GM18505 (cell line): ENCODE measurements at regions not wholly inside any gene's neighbourhood (a gene's known extent, or its start where the extent isn't known, plus 50 kb on each side); places are given as distances from the start of the nearest gene placed in this dataset.

Experiments used
- ATAC-seq: cut with Tn5 transposase; IDR thresholded peaks from one replicate; pipeline ENCODE4 v1.9.1; 2021; ENCODE audit not compliant: unreplicated experiment
- POLR2A ChIP-seq: IDR thresholded peaks from 4 replicates; pipeline ENCODE4 v1.6.1; 2011; ENCODE audit warnings: borderline replicate concordance; ENCODE audit not compliant: insufficient read depth, insufficient read length; ENCODE audit errors: extremely low read depth

DNA sequence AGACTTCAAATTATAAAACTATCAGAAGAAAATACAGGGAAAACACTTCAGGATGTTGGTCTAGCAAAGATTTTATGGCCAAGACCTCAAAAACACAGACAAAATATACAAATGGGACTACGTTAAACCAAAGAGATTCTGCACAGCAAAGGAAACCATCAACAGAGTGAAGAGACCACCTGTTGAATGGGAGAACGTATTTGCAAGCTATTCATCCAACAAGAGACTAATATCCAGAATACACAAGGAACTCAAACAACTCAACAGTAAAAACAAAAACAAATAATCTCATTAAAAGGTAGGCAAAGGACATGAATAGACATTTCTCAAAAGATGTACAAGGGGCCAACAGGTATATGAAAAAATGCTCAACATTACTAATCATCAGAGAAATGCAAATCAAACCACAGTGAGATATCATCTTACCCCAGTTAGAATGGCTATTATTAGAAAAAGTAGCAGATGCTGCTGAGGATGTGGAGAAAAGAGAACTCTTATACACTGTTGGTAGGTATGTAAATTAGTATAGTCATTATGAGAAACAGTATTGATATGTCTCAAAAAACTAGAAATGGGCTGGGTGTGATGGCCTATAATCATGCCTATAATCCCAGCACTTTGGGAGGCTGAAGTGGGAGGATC lies 112.6 kb downstream of the LRIG2 start:
- TF ChIP-seq POLR2A: no peak
- peak; percentile 99 for ATAC-seq

DNA sequence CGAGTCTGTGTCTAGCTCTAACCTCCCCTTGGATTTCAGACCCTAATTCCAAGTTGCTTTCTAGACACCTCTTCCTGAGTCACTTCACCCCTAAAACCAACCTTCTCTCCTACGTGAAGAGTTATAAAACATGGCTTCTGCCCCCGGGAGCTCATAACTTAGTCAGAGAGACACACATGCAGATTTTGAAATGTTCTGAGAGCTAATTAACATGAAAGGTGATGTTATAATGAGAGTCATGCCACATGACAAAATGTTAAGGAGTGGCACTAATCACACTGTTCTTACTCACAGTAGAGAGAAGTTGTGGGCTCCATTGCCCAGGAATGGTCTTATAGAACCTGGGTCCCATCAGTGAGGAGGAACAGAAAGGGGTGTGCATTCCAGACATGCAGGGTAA lies 117.1 kb downstream of the LRIG2 start:
- no peak for TF ChIP-seq POLR2A
- ATAC-seq: no peak

DNA sequence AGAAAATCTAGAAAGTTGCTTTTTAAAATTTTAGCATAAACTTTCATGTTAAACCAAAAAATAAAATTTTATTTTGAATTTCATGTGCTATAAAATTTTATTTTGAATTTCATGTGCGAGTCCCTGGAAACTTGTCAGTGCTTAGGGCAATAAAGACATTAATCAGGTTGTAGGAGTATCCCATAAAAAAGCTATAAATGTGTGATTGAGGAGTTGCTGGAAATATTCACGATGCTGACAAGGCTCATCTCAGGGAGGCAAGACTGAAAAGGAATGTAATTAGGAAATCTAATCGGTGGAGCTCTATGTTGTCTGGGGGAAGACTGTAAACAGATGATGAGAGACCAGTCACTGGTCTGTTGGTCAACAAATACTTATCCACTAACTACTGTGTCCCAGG lies 117.9 kb downstream of the LRIG2 start:
- TF ChIP-seq POLR2A: no peak
- no peak for ATAC-seq

DNA sequence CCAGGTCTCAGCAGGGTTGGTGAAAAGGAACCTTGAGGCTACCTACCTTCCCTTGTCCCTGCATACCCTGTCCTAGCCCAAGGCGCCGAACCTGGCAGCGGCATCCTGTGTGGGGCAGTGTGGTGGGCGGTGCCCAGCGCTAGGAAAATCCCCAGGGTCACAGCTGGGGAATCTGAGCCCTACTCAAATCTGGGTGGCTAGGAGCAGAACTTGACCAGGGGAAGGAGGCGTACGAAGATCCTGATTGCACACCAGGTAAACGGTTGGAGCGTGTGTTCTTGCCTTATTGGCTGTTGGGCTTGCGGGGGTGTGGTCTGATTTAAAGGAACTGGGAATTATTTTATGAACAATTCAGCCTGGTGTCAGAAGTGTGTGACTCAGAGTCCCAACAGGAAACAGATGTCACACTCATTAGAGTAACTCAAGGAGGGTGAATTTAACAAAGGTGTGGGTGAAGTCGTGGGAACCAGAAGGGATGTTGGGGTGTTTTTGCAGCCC lies 118.6 kb downstream of the LRIG2 start:
- no peak for TF ChIP-seq POLR2A
- peak; percentile 59 for ATAC-seq

DNA sequence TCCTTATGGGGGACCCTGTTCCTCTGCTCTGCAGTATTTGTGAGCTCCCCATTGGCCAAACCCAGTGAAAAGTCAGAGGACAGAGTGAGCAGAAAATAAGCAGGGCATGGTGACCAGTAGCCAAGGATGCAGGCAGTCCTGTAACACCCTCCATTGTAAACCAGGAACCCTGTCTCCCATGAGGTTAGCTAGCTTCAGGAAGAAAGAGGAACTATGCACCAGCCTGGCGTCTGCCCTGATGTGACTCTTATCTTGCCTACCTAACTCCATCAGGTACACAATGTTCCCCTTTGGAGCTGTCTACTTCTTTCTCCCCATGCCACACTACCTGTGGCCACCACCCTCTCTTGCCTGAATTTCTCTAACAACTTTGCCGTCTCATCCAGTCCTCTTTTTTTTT lies 119.2 kb downstream of the LRIG2 start:
- no peak for TF ChIP-seq POLR2A
- peak; percentile 25 for ATAC-seq

DNA sequence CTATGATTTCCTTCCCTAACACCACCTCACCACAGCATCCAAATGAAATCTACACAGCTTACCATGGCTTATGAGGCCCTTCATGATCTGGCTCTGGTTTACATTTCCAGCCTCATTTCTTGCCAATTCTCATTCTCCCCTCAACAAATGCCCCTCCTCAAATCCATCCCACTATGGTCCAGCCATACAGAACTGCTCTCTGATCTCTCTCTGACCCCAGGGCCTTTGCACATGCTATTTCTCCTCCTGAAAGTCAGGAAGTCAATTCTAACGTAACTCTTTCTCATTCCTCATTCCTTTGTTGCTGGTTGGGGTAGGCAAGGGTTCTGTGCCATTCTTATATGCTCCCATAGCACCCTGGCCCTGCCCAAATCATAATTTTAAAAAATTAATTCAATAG lies 120.0 kb downstream of the LRIG2 start:
- no peak for TF ChIP-seq POLR2A
- ATAC-seq: no peak

DNA sequence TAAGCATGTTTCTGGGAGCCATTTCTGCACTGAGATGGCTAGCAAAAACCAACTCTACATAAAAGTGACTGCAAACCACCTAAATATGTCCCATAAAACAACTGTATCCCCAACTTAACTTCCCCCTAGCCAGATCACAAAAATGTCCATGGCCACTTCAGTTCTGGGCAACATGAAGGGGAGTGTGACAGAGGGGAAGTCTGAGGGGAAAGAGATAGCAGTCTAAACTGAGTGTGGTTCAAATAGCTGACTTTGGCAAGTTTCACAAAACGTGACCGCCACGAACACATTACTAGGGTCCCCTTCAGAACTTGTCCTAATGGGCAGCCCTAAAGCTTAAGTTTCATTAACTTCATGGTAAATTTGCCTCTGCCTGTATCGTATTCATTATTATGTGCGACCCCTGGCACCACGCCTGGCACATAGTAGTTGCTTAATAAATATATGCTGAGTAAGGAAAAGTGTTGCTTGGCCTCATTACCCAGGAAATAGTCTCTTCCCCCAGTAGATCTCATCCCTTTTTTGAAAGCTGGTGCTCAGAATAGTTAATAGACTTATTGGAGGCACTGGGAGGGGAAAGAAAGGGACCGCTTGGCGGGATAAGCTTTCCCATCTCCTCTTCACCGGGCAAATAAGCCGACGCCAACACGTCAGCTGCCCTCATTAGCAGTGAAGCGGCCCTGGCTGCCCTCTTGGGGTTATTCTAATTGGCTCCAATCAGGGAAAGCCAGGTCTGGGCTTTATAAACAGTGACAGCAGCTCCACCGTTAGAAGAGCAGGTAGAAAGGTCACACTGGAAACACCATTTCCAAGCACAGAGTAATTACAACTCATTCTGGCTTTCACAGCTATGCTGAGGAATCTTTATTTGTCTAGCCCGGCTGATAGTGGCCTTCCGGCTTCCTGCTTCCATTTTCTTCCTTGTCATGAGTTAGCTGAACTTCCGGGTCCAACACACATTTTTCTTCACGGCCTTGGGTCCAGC lies 122.1 kb downstream of the LRIG2 start:
- TF ChIP-seq POLR2A: no peak
- no peak for ATAC-seq

DNA sequence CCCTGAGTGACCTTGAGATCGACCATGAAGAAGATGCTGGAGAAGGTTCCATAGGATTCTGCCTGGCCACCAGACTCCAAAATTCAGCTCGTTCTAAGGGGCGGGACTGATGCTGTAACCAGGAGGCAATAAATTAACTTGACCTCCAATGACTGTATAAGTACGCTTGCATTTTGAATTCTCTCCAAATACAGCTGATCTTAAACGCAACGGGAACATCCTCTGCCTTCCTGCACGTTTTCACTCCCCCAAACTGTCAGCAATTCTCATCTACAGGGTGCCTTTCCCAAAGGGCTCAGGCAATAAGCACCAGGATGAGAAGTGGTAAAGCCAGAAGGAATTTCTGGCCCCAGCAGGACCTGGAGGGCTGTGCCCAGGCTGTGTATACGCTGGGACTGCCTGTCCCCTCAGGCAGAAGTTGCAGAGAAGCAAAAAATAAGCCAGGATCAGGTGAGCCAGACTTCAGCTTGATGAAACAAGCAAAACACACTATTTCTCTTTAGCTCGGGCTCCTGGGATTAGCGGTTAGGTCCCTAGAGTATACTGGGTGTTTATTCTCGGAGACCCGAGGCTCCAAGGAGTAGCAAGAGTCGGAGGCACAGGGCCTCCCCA lies 124.8 kb downstream of the LRIG2 start:
- TF ChIP-seq POLR2A: no peak
- no peak for ATAC-seq

DNA sequence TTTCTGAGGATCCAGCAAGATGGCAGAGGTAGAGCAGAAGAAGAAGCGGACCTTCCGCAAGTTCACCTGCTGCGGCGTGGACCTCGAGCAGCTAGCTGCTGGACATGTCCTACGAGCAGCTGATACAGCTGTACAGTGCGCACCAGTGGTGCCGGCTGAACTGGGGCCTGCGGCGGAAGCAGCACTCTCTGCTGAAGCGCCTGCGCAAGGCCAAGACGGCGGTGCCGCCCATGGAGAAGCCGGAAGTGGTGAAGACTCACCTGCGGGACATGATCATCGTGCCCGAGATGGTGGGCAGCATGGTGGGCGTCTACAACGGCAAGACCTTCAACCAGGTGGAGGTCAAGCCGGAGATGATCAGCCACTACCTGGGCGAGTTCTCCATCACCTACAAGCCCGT lies 125.8 kb downstream of the LRIG2 start:
- no peak for ATAC-seq
- TF ChIP-seq POLR2A: no peak

DNA sequence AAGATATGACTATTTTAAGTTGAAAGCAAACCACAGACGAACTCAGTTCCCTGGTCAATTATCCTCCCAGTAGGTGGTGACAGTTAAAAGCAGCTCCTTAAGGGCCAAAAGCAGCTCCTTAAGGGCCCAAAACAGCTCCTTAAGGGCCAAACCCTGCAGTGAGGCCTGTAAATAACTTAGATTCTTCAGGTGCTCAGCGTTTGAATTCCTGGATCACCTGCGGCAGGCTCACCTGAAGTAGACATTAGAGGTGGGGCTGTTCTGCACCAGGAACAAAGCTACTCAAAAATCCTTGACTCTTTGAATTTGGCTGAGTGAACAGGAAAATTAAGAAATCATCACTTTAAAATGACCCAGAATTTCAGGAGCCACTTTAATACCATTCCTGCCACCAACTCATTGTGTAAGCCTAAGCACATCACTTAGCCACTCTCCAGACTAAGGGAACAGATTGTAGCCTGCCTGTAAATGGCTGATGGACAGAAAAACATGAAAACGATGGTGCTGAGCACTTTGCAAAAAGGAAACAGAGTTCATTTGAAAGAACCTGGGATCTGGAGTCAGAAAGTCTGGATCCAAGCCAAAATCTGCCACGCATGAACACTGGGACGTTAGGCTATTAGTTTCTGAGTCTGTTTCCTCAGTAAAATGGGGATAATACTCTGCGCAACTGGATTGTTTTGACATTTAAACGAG lies 126.9 kb downstream of the LRIG2 start:
- TF ChIP-seq POLR2A: no peak
- no peak for ATAC-seq

DNA sequence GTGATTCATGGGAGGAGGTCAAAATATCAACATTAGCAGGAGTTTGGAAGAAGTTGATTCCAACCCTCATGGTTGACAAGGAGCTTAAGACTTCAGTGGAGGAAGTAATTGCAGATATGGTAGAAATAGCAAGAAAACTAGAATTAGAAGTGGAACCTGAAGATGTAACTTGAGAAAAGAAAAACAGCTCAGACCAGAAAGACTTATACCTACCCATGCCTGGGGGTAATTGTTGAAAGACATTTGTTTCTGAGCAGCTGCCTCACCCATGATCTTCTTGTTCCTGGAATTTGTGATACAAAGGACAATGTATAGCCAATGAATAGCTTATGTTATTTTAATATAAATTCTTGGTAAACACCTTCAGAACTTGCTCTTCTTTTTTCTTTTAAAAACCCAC lies 128.6 kb downstream of the LRIG2 start:
- ATAC-seq: no peak
- TF ChIP-seq POLR2A: no peak

DNA sequence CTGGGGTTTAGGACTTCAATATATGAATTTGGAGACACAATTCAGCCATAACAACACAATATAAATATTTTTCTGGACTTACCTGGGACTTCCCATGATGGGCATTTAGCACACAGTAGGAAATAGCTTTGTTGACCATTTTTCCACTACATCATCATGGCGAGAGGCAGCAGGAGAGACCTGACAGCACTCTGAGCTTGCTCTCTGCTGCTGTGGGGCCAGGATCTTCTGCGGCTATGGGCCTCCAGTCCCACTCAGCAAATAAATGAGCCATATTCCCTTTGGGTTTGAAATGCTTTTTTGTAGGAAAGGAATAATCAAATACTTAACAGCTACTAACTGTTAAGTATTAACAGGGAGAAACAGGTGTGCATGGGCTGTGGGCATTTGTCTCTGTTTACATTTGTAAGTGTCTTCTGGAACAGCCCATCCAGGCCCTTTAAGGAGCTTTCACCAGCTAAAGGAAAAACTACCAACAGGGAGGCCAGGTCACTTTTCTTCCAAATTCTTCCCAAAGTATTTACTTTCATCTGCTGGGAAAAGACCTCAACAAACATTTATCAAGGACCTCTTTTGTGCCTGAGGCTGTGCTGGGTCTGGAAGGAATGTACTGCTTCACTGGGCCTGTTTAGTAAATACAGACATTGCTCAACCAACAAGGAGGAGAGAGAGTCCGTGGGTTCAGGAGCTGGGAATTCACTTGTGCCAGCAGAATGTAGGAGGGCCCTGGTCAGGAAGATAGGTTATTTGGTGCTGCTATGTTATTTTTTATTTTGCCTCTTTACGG lies 133.2 kb downstream of the LRIG2 start:
- TF ChIP-seq POLR2A: no peak
- no peak for ATAC-seq
